ENCODE measurements at regions not wholly inside any gene's neighbourhood (a gene's known extent, or its start where the extent isn't known, plus 50 kb on each side); places are given as distances from the start of the nearest gene placed in this dataset.
"Not testable (repeated sequence)": the region's sequence is repeated elsewhere in the genome, so short reads cannot be mapped to it uniquely, and the experiment has no call there.

GRCh38 chr6:68207612-68208011, 427.5 kb upstream of the ADGRB3 start:
- H3K27ac ChIP-seq (ENCODE audit: extremely low read depth, low read depth, low read length); H3K79me2 ChIP-seq (ENCODE audit: control insufficient read depth, insufficient read depth, low read length); ATAC-seq; H3K4me2 ChIP-seq (ENCODE audit: insufficient read depth, low read length); H3K9ac ChIP-seq (ENCODE audit: insufficient read depth in 1 of 2, low read depth in 2 of 2, low read length in 2 of 2); intact Hi-C loops (cut with micrococcal nuclease); DNase-seq (ENCODE audit: extremely low read depth in 1 of 4, low spot score in 3 of 4); POLR2A ChIA-PET; H3K4me1 ChIP-seq (replicated peaks in 1 of 2; ENCODE audit: control insufficient read depth in 2 of 2, insufficient read depth in 2 of 2, low read length in 2 of 2); in situ Hi-C loops (cut with MboI); H4K20me1 ChIP-seq (replicated peaks; ENCODE audit: control insufficient read depth, insufficient read depth, low read length); H3K9me3 ChIP-seq (replicated peaks; ENCODE audit: control insufficient read depth, insufficient read depth, low read depth, low read length); H2AFZ ChIP-seq (ENCODE audit: low read depth, low read length); BruUV-seq (replicated peaks); CTCF ChIA-PET (ENCODE audit: low intra/inter-chr PET ratio); H3K9me1 ChIP-seq (ENCODE audit: control insufficient read depth, insufficient read depth, low read length); H3K36me3 ChIP-seq (ENCODE audit: control insufficient read depth, insufficient read depth, low read length); H3K27me3 ChIP-seq (ENCODE audit: control insufficient read depth in 2 of 2, insufficient read depth in 2 of 2, low read length in 2 of 2); FAIRE-seq; H3K4me3 ChIP-seq: not testable (repeated sequence)
- peak; percentile 98 for TF ChIP-seq ZNF507 (tag; conservative IDR thresholded peaks at IDR 0.05)
- TF ChIP-seq ZNF354B (CRISPR knock-in tag; IDR thresholded peaks at IDR 0.05) = peak; percentile 75
- TF ChIP-seq TRIM28 (IDR thresholded peaks at IDR 0.05) = 0 out of 2 replicates have a peak, but pooled peaks have one; percentile 43

GRCh38 chr6:68200929-68201328, 434.2 kb upstream of the ADGRB3 start:
- CTCF ChIA-PET (ENCODE audit: low intra/inter-chr PET ratio) = no interaction called here
- no TSS peak for BruUV-seq (replicated peaks)

More at GRCh38 chr6:68200929-68201328, 434.2 kb upstream of the ADGRB3 start:
- no peaks in the 10 kb centered on the region for H4K20me1 ChIP-seq (replicated peaks; ENCODE audit: control insufficient read depth, insufficient read depth, low read length)
- intact Hi-C loops (cut with micrococcal nuclease) = no loop called here
- H3K27ac ChIP-seq (ENCODE audit: extremely low read depth, low read depth, low read length) = no peak overlapping the region
- H3K4me1 ChIP-seq (replicated peaks in 1 of 2; ENCODE audit: control insufficient read depth in 2 of 2, insufficient read depth in 2 of 2, low read length in 2 of 2) = no peaks in the 10 kb centered on the region
- in situ Hi-C loops (cut with MboI) = no loop called here
- no peaks in the 10 kb centered on the region for H3K79me2 ChIP-seq (ENCODE audit: control insufficient read depth, insufficient read depth, low read length)
- TF ChIP-seq ZNF197 (CRISPR knock-in tag; IDR thresholded peaks at IDR 0.05; ENCODE audit: low read depth) (no peak), JUNB (CRISPR knock-in tag; conservative IDR thresholded peaks at IDR 0.05) (no peak), ELF4 (CRISPR knock-in tag; IDR thresholded peaks at IDR 0.05) (no peak), PTTG1 (tag; IDR thresholded peaks at IDR 0.05; ENCODE audit: low read depth) (no peak), ZBTB8A (IDR thresholded peaks at IDR 0.05; ENCODE audit: partially characterized antibody) (no peak), MTF1 (CRISPR knock-in tag; IDR thresholded peaks at IDR 0.05; ENCODE audit: borderline replicate concordance) (no peak), AFF1 (IDR thresholded peaks at IDR 0.05; ENCODE audit: low read depth in 1 of 2, partially characterized antibody in 2 of 2) (peak in 1 of 2 experiments; percentile 92), ZNF24 (IDR thresholded peaks at IDR 0.05) (no peak)
- FAIRE-seq = no peak
- ATAC-seq = no peak
- H3K4me2 ChIP-seq (ENCODE audit: insufficient read depth, low read length) = no peak overlapping the region
- POLR2A ChIA-PET = interaction anchor here (0.7 to 1.8 kb wide), 3 partner anchors 21 to 314 kb away, joined by 3 to 4 read pairs (median 3); no protein-coding TSS in a partner anchor
- no peaks in the 10 kb centered on the region for H3K27me3 ChIP-seq (ENCODE audit: control insufficient read depth in 2 of 2, insufficient read depth in 2 of 2, low read length in 2 of 2)
- no peak overlapping the region for H3K4me3 ChIP-seq
- H3K9me3 ChIP-seq (replicated peaks; ENCODE audit: control insufficient read depth, insufficient read depth, low read depth, low read length) = peaks cover 2% of the 10 kb centered on the region; the same call in 1 of the 2 replicates
- no peak for DNase-seq (ENCODE audit: extremely low read depth in 1 of 4, low spot score in 3 of 4)
- no peak overlapping the region for H3K9ac ChIP-seq (ENCODE audit: insufficient read depth in 1 of 2, low read depth in 2 of 2, low read length in 2 of 2)
- H2AFZ ChIP-seq (ENCODE audit: low read depth, low read length) = no peak overlapping the region
- H3K36me3 ChIP-seq (ENCODE audit: control insufficient read depth, insufficient read depth, low read length) = no peaks in the 10 kb centered on the region
- no peaks in the 10 kb centered on the region for H3K9me1 ChIP-seq (ENCODE audit: control insufficient read depth, insufficient read depth, low read length)

Measured in K562 (cell line).